ENCODE measurements at regions not wholly inside any gene's neighbourhood (a gene's known extent, or its start where the extent isn't known, plus 50 kb on each side); places are given as distances from the start of the nearest gene placed in this dataset.
"Not testable (repeated sequence)": the region's sequence is repeated elsewhere in the genome, so short reads cannot be mapped to it uniquely, and the experiment has no call there.

GRCh38 chr6:71205336-71205956 lies 83.2 kb upstream of the OGFRL1 start:
- no peak for DNase-seq

GRCh38 chr6:71206089-71206488 lies 82.5 kb upstream of the OGFRL1 start:
- DNase-seq = no peak

GRCh38 chr6:71209206-71209605 lies 79.4 kb upstream of the OGFRL1 start:
- no peak for DNase-seq

GRCh38 chr6:71209626-71210025 lies 79.0 kb upstream of the OGFRL1 start:
- DNase-seq = peak; percentile 51

- no peak for DNase-seq
Measured at GRCh38 chr6:71211799-71212198, 76.8 kb upstream of the OGFRL1 start.

GRCh38 chr6:71220466-71220865 lies 68.1 kb upstream of the OGFRL1 start:
- DNase-seq = peak; percentile 63

GRCh38 chr6:71222671-71223070 lies 65.9 kb upstream of the OGFRL1 start:
- DNase-seq = no peak

- DNase-seq = no peak
Measured at GRCh38 chr6:71224011-71224410, 64.6 kb upstream of the OGFRL1 start.

GRCh38 chr6:71226151-71226550 lies 62.5 kb upstream of the OGFRL1 start:
- DNase-seq = peak; percentile 31

GRCh38 chr6:71228461-71229041 lies 60.1 kb upstream of the OGFRL1 start:
- no peak for DNase-seq

- DNase-seq = no peak
Measured at GRCh38 chr6:71229477-71229876, 59.1 kb upstream of the OGFRL1 start.

- not testable (repeated sequence) for DNase-seq
Measured at GRCh38 chr6:71232890-71233289, 55.7 kb upstream of the OGFRL1 start.

GRCh38 chr6:71236926-71237434 lies 51.6 kb upstream of the OGFRL1 start:
- DNase-seq = no peak

GRCh38 chr6:71238351-71238750 lies 50.3 kb upstream of the OGFRL1 start:
- DNase-seq = no peak

Data from NCI-H446 treated with DMSO at 0.1 percent for 48 hours (cell line).